Loucy (cell line): ENCODE measurements at regions not wholly inside any gene's neighbourhood (a gene's known extent, or its start where the extent isn't known, plus 50 kb on each side); places are given as distances from the start of the nearest gene placed in this dataset.

Experiments
- H2AFZ ChIP-seq: fragments of 200-600 bp; sonication (generic); 2 replicates; pipeline ENCODE4 v1.6.0; 2016; ENCODE audit warnings: antibody characterized with exemption, mild to moderate bottlenecking, low read length, moderate library complexity
- H3F3A ChIP-seq: fragments of 200-600 bp; 2 replicates; pipeline ENCODE4 v1.6.0; 2016; ENCODE audit warnings: antibody characterized with exemption, low read depth, mild to moderate bottlenecking
- H3K27me3 ChIP-seq: fragments of 200-600 bp; sonication (generic); 2 replicates; pipeline ENCODE4 v1.6.1; 2014; ENCODE audit warnings: low read length, mild to moderate bottlenecking; ENCODE audit not compliant: insufficient read depth, poor library complexity, severe bottlenecking
- H3K36me3 ChIP-seq: fragments of 200-600 bp; sonication (generic); 2 replicates; pipeline ENCODE4 v1.6.1; 2016; ENCODE audit warnings: low read length; ENCODE audit not compliant: insufficient read depth
- H3K4me1 ChIP-seq: fragments of 200-600 bp; sonication (generic); 2 replicates; pipeline ENCODE4 v1.5.1; 2014; ENCODE audit warnings: low read length, mild to moderate bottlenecking; ENCODE audit not compliant: insufficient read depth, poor library complexity, severe bottlenecking
- H3K4me2 ChIP-seq: fragments of 200-600 bp; sonication (generic); 2 replicates; pipeline ENCODE4 v1.6.0; 2014; ENCODE audit warnings: antibody characterized with exemption, low read length, low read depth, mild to moderate bottlenecking; ENCODE audit not compliant: poor library complexity, severe bottlenecking
- H3K4me3 ChIP-seq: fragments of 200-600 bp; sonication (generic); 2 replicates; pipeline ENCODE4 v1.5.1; 2014; ENCODE audit warnings: low read length, mild to moderate bottlenecking, mixed read lengths; ENCODE audit not compliant: poor library complexity, severe bottlenecking
- H3K79me2 ChIP-seq: fragments of 200-600 bp; sonication (generic); 2 replicates; pipeline ENCODE4 v1.6.1; 2014; ENCODE audit warnings: low read length; ENCODE audit not compliant: insufficient read depth
- H3K9ac ChIP-seq: fragments of 200-600 bp; sonication (generic); 2 replicates; pipeline ENCODE4 v1.6.0; 2014; ENCODE audit warnings: mild to moderate bottlenecking, low read depth, low read length, moderate library complexity; ENCODE audit not compliant: poor library complexity, severe bottlenecking
- H3K9me2 ChIP-seq: fragments of 200-600 bp; sonication (generic); replicated peaks from 2 replicates; pipeline ENCODE4 v1.6.1; 2016; ENCODE audit warnings: low read depth, low read length, mixed read lengths
- H3K9me3 ChIP-seq: fragments of 200-600 bp; sonication (generic); 2 replicates; pipeline ENCODE4 v1.6.1; 2014; ENCODE audit warnings: mild to moderate bottlenecking, antibody characterized with exemption, low read length, low read depth; ENCODE audit not compliant: insufficient read depth
- H4K20me1 ChIP-seq: fragments of 200-600 bp; sonication (generic); 2 replicates; pipeline ENCODE4 v1.6.0; 2014; ENCODE audit warnings: antibody characterized with exemption, low read length, mild to moderate bottlenecking; ENCODE audit not compliant: insufficient read depth, poor library complexity, severe bottlenecking
- CTCF ChIP-seq: fragments of 200-600 bp; sonication (generic); conservative IDR thresholded peaks from 2 replicates; pipeline ENCODE4 v1.5.1; 2014; ENCODE audit warnings: mild to moderate bottlenecking, antibody characterized with exemption, low read length
- EZH2phosphoT487 ChIP-seq: fragments of 200-600 bp; IDR thresholded peaks from 2 replicates; pipeline ENCODE4 v1.6.1; 2018; ENCODE audit warnings: antibody characterized with exemption, mild to moderate bottlenecking, moderate library complexity, borderline replicate concordance

GRCh38 chr10:88207121-88207546, 343.7 kb downstream of the PTEN start:
- Histone ChIP-seq H3K4me3 (no peak overlapping the region), H2AFZ (no peak overlapping the region), H3K36me3 (peaks cover 53% of the 10 kb centered on the region; the same call in 1 of the 2 replicates), H3K4me1 (no peaks in the 10 kb centered on the region), H4K20me1 (peaks cover 11% of the 10 kb centered on the region), H3K9ac (no peak overlapping the region), H3K27me3 (no peaks in the 10 kb centered on the region), H3K4me2 (no peak overlapping the region), H3K79me2 (peaks cover 70% of the 10 kb centered on the region; the same call in 1 of the 2 replicates), H3F3A (no peaks in the 10 kb centered on the region), H3K9me3 (no peaks in the 10 kb centered on the region), H3K9me2 (no peaks in the 10 kb centered on the region)
- TF ChIP-seq EZH2phosphoT487 (no peak), CTCF (no peak)

GRCh38 chr10:88209231-88209630, 345.8 kb downstream of the PTEN start:
- Histone ChIP-seq H3K9ac (no peak overlapping the region), H3K79me2 (peaks cover 82% of the 10 kb centered on the region; the same call in 1 of the 2 replicates), H3K4me3 (no peak overlapping the region), H3K9me2 (no peaks in the 10 kb centered on the region), H3F3A (no peaks in the 10 kb centered on the region), H3K4me2 (no peak overlapping the region), H3K36me3 (peaks cover 41% of the 10 kb centered on the region; the same call in 1 of the 2 replicates), H2AFZ (no peak overlapping the region), H3K27me3 (no peaks in the 10 kb centered on the region), H4K20me1 (peaks cover 11% of the 10 kb centered on the region), H3K9me3 (no peaks in the 10 kb centered on the region), H3K4me1 (no peaks in the 10 kb centered on the region)
- TF ChIP-seq EZH2phosphoT487 (no peak), CTCF (no peak)

GRCh38 chr10:88209837-88210561, 346.6 kb downstream of the PTEN start:
- Histone ChIP-seq H3K9ac (no peak overlapping the region), H3K27me3 (no peaks in the 10 kb centered on the region), H3K9me3 (no peaks in the 10 kb centered on the region), H3K9me2 (no peaks in the 10 kb centered on the region), H3K4me2 (no peak overlapping the region), H3K4me1 (no peaks in the 10 kb centered on the region), H4K20me1 (peaks cover 9% of the 10 kb centered on the region), H3F3A (no peaks in the 10 kb centered on the region), H3K36me3 (peaks cover 34% of the 10 kb centered on the region; the same call in 1 of the 2 replicates), H3K79me2 (peaks cover 87% of the 10 kb centered on the region; the same call in 1 of the 2 replicates), H2AFZ (no peak overlapping the region), H3K4me3 (no peak overlapping the region)
- TF ChIP-seq CTCF (no peak), EZH2phosphoT487 (no peak)
